H9 (cell line): ENCODE measurements at regions not wholly inside any gene's neighbourhood (a gene's known extent, or its start where the extent isn't known, plus 50 kb on each side); places are given as distances from the start of the nearest gene placed in this dataset.
A peak's percentile ranks its signal among the peaks of the same experiment; 100 is the strongest.

ENCODE experiments used
- DNase-seq: peaks from one replicate; pipeline ENCODE4 v3.0.0-alpha.2; 2017
- H2AFZ ChIP-seq: one replicate; pipeline ENCODE4 v1.6.1; 2013; ENCODE audit warnings: mild to moderate bottlenecking, low read length, control low read depth, moderate library complexity
- H2AK5ac ChIP-seq: 2 replicates; pipeline ENCODE4 v1.6.1; 2013; ENCODE audit warnings: low read length, control low read depth, mixed read lengths; ENCODE audit not compliant: insufficient read length
- H2BK120ac ChIP-seq: one replicate; pipeline ENCODE4 v1.6.1; 2013; ENCODE audit warnings: low read depth, mild to moderate bottlenecking, low read length, control low read depth, inconsistent platforms; ENCODE audit not compliant: poor library complexity, severe bottlenecking
- H2BK12ac ChIP-seq: 2 replicates; pipeline ENCODE4 v1.6.1; 2013; ENCODE audit warnings: low read length, control low read depth, mixed read lengths, low read depth; ENCODE audit not compliant: insufficient read length
- H2BK15ac ChIP-seq: 2 replicates; pipeline ENCODE4 v1.6.1; 2013; ENCODE audit warnings: low read depth, low read length, control low read depth
- H2BK20ac ChIP-seq: one replicate; pipeline ENCODE4 v1.6.1; 2013; ENCODE audit warnings: low read depth, mild to moderate bottlenecking, low read length, control low read depth, inconsistent platforms; ENCODE audit not compliant: poor library complexity, severe bottlenecking
- H2BK5ac ChIP-seq: 2 replicates; pipeline ENCODE4 v1.6.1; 2013; ENCODE audit warnings: low read length, control low read depth, mixed read lengths; ENCODE audit not compliant: insufficient read length
- H3K14ac ChIP-seq: 2 replicates; pipeline ENCODE4 v1.6.1; 2013; ENCODE audit warnings: low read length, control low read depth; ENCODE audit not compliant: insufficient read depth
- H3K18ac ChIP-seq: 2 replicates; pipeline ENCODE4 v1.6.1; 2013; ENCODE audit warnings: low read depth, mild to moderate bottlenecking, mixed read lengths, low read length, control low read depth; ENCODE audit not compliant: insufficient read length
- H3K23ac ChIP-seq: 2 replicates; pipeline ENCODE4 v1.6.1; 2013; ENCODE audit warnings: low read length, control low read depth, mixed read lengths, low read depth; ENCODE audit not compliant: insufficient read length
- H3K23me2 ChIP-seq: 2 replicates; pipeline ENCODE4 v1.6.1; 2013; ENCODE audit warnings: low read depth, mild to moderate bottlenecking, mixed read lengths, low read length, control low read depth; ENCODE audit not compliant: insufficient read length, poor library complexity, severe bottlenecking
- H3K27ac ChIP-seq: 2 replicates; pipeline ENCODE4 v1.5.1; 2013; ENCODE audit warnings: low read length, control low read depth, mixed read lengths, low read depth; ENCODE audit not compliant: insufficient read length
- H3K27me3 ChIP-seq: 2 replicates; pipeline ENCODE4 v1.6.1; 2013; ENCODE audit warnings: low read length, control low read depth, inconsistent platforms; ENCODE audit not compliant: insufficient read depth
- H3K4ac ChIP-seq: 2 replicates; pipeline ENCODE4 v1.6.1; 2013; ENCODE audit warnings: low read depth, mild to moderate bottlenecking, control low read depth, inconsistent platforms, low read length, moderate library complexity
- H3K4me1 ChIP-seq: 2 replicates; pipeline ENCODE4 v1.6.1; 2013; ENCODE audit warnings: low read length, control low read depth, inconsistent platforms; ENCODE audit not compliant: insufficient read depth
- H3K4me2 ChIP-seq: 2 replicates; pipeline ENCODE4 v1.6.1; 2013; ENCODE audit warnings: low read length, control low read depth, mixed read lengths; ENCODE audit not compliant: insufficient read length, insufficient read depth
- H3K56ac ChIP-seq: 2 replicates; pipeline ENCODE4 v1.6.1; 2013; ENCODE audit warnings: low read depth, mild to moderate bottlenecking, mixed read lengths, low read length, control low read depth; ENCODE audit not compliant: insufficient read length
- H3K79me1 ChIP-seq: 2 replicates; pipeline ENCODE4 v1.6.1; 2013; ENCODE audit warnings: low read depth, mild to moderate bottlenecking, moderate library complexity, low read length, control low read depth, inconsistent platforms; ENCODE audit not compliant: insufficient read depth, poor library complexity, severe bottlenecking
- H3K79me2 ChIP-seq: 2 replicates; pipeline ENCODE4 v1.6.1; 2013; ENCODE audit warnings: low read length, control low read depth, inconsistent platforms; ENCODE audit not compliant: insufficient read depth
- H3K9ac ChIP-seq: 2 replicates; pipeline ENCODE4 v1.6.1; 2013; ENCODE audit warnings: low read length, control low read depth, mixed read lengths; ENCODE audit not compliant: insufficient read length; ENCODE audit errors: extremely low read depth
- H3K9me3 ChIP-seq: one replicate; pipeline ENCODE4 v1.6.1; 2013; ENCODE audit warnings: low read depth, low read length, inconsistent platforms; ENCODE audit not compliant: control insufficient read depth
- H3T11ph ChIP-seq: one replicate; pipeline ENCODE4 v1.6.1; 2013; ENCODE audit warnings: mild to moderate bottlenecking, low read length, control low read depth, inconsistent platforms
- H4K20me1 ChIP-seq: one replicate; pipeline ENCODE4 v1.6.1; 2013; ENCODE audit not compliant: control insufficient read depth, insufficient read length, insufficient read depth
- H4K5ac ChIP-seq: 2 replicates; pipeline ENCODE4 v1.6.1; 2013; ENCODE audit warnings: low read depth, mild to moderate bottlenecking, mixed read lengths, low read length, control low read depth; ENCODE audit not compliant: insufficient read length
- H4K8ac ChIP-seq: replicated peaks from 2 replicates; pipeline ENCODE4 v1.6.1; 2013; ENCODE audit warnings: low read length, control low read depth, mixed read lengths, low read depth; ENCODE audit not compliant: insufficient read length
- H4K91ac ChIP-seq: 2 replicates; pipeline ENCODE4 v1.6.1; 2013; ENCODE audit warnings: low read depth, mild to moderate bottlenecking, moderate library complexity, mixed read lengths, low read length, control low read depth; ENCODE audit not compliant: insufficient read length
- H3K27ac Mint-ChIP-seq, 3 experiments: 2 replicates in 2 of 3; 3 replicates in 1 of 3; pipeline ENCODE4 v1.8.0; 2020 to 2021; ENCODE audit warnings: mixed read lengths in 3 of 3, mild to moderate bottlenecking in 1 of 3, moderate library complexity in 1 of 3
- H3K27me3 Mint-ChIP-seq: 2 replicates; pipeline ENCODE4 v1.8.0; 2021; ENCODE audit warnings: low read depth, mild to moderate bottlenecking, moderate library complexity, mixed read lengths
- H3K36me3 Mint-ChIP-seq, 3 experiments: 2 replicates in 2 of 3; 3 replicates in 1 of 3; pipeline ENCODE4 v1.8.0; 2020 to 2021; ENCODE audit warnings: low read depth in 3 of 3, mixed read lengths in 3 of 3; ENCODE audit not compliant: insufficient read depth in 1 of 3
- H3K4me1 Mint-ChIP-seq, 2 experiments: 2 replicates each; pipeline ENCODE4 v1.8.0; 2020; ENCODE audit warnings: mixed read lengths in 2 of 2
- H3K4me3 Mint-ChIP-seq, 2 experiments: 2 replicates in 1 of 2; 3 replicates in 1 of 2; pipeline ENCODE4 v1.8.0; 2020 to 2021; ENCODE audit warnings: mild to moderate bottlenecking in 2 of 2, mixed read lengths in 2 of 2, moderate library complexity in 1 of 2
- H3K9me3 Mint-ChIP-seq, 2 experiments: 2 replicates in 1 of 2; 3 replicates in 1 of 2; pipeline ENCODE4 v1.8.0; 2020; ENCODE audit warnings: mild to moderate bottlenecking in 2 of 2, mixed read lengths in 2 of 2, moderate library complexity in 1 of 2
- CTCF ChIP-seq: fragments of 200-600 bp; sonication (generic); conservative IDR thresholded peaks from 3 replicates; pipeline ENCODE4 v1.8.0; 2021; ENCODE audit warnings: antibody characterized with exemption, mild to moderate bottlenecking
- WGBS: extraction: QIAGEN DNeasy Blood & Tissue Kit; methylation state at CpG from one replicate; pipeline ENCODE4 v1.1.7; 2013; ENCODE audit warnings: missing lambda C conversion rate, low lambda C conversion rate, mixed read lengths; ENCODE audit not compliant: insufficient read length; ENCODE audit errors: extremely low coverage; 5-methylcytosine and 5-hydroxymethylcytosine counted together

DNA sequence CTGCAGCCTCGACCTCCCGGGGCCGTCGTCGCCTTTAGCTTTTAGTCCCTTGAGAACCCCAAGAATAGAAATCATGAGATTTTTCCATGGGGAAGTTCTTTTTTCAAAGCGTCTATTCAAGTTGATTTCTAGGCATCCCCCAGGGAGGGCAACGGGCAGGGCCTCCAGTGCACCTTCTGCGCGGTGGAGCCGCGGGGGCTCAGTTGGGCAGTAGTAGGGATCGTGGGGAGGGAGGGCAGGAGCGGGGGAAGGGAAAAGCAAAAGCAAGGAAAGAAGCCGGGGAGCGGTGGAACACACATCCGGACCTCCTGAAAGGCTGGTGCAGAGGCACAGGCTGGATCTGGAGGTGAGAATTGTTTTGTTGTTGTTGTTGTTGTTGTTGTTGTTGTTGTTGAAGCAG is 103.4 kb downstream of the PPIAL4G start:
- no peak overlapping the region for H3K9ac ChIP-seq
- H3K56ac ChIP-seq = no peak overlapping the region
- Mint-ChIP-seq H3K27me3 (no peaks in the 10 kb centered on the region; the same call in 1 of the 2 replicates), H3K4me1 (peaks cover 6 to 14% of the 10 kb centered on the region in 2 experiments), H3K9me3 (no peaks in the 10 kb centered on the region; a peak in 1 of 5 replicates), H3K4me3 (peak overlapping the region; percentile 40 to 77), H3K27ac (peak overlapping the region in 2 of 3 experiments; percentile 26 to 63; a peak in 2 of 7 replicates), H3K36me3 (no peaks in the 10 kb centered on the region)
- H3K4me1 ChIP-seq = no peaks in the 10 kb centered on the region
- no peak overlapping the region for H3T11ph ChIP-seq
- no peak for DNase-seq
- no peak overlapping the region for H2BK5ac ChIP-seq
- no peaks in the 10 kb centered on the region for H3K9me3 ChIP-seq
- WGBS = no CpG with 5 or more reads among the region's 16 CpGs
- no peaks in the 10 kb centered on the region for H3K79me2 ChIP-seq
- H2AK5ac ChIP-seq = no peak overlapping the region
- no peaks in the 10 kb centered on the region for H3K23me2 ChIP-seq
- H3K14ac ChIP-seq = no peak overlapping the region; the same call in 1 of the 2 replicates
- no peak overlapping the region for H4K91ac ChIP-seq
- no peaks in the 10 kb centered on the region for H3K27me3 ChIP-seq
- no peak overlapping the region for H4K8ac ChIP-seq
- peak overlapping the region; percentile 34 for H2AFZ ChIP-seq
- no peaks in the 10 kb centered on the region for H4K20me1 ChIP-seq
- H2BK12ac ChIP-seq = no peak overlapping the region
- H3K23ac ChIP-seq = no peak overlapping the region
- H3K27ac ChIP-seq = no peak overlapping the region
- H2BK120ac ChIP-seq = no peak overlapping the region
- no peak overlapping the region for H3K18ac ChIP-seq
- H3K4me2 ChIP-seq = peak overlapping the region; percentile 50
- no peak for TF ChIP-seq CTCF
- H2BK15ac ChIP-seq = no peak overlapping the region
- no peak overlapping the region for H2BK20ac ChIP-seq
- H3K4ac ChIP-seq = no peak overlapping the region
- no peaks in the 10 kb centered on the region for H3K79me1 ChIP-seq
- H4K5ac ChIP-seq = no peak overlapping the region
